Gastroesophageal sphincter (tissue), 4 donors: ENCODE measurements at regions not wholly inside any gene's neighbourhood (a gene's known extent, or its start where the extent isn't known, plus 50 kb on each side); places are given as distances from the start of the nearest gene placed in this dataset.

Experiments
- ATAC-seq: fragments of 150-250 bp; one replicate; pipeline ENCODE4 v1.9.1; 2016; ENCODE audit warnings: mild to moderate bottlenecking, moderate library complexity
- H3K27ac ChIP-seq, 4 donors: fragments of 200-600 bp; sonication (generic) in 3 of 4; 1 replicate in 3 of 4; 2 replicates in 1 of 4; pipeline ENCODE4 v1.5.1; 2016 to 2019
- H3K27me3 ChIP-seq: fragments of 200-600 bp; sonication (generic); one replicate; pipeline ENCODE4 v1.5.1; 2019
- H3K36me3 ChIP-seq, 2 donors: fragments of 200-600 bp; sonication (generic); one replicate each; pipeline ENCODE4 v1.5.1; 2019; ENCODE audit warnings: control low read depth in 1 of 2
- H3K4me1 ChIP-seq, 3 donors: fragments of 200-600 bp; sonication (generic); 1 replicate in 2 of 3; 2 replicates in 1 of 3; pipeline ENCODE4 v1.5.1; 2016 to 2019; ENCODE audit warnings: control low read depth in 2 of 3
- H3K4me3 ChIP-seq, 2 donors: fragments of 200-600 bp; sonication (generic); one replicate each; pipeline ENCODE4 v1.5.1; 2019; ENCODE audit warnings: mild to moderate bottlenecking in 1 of 2, moderate library complexity in 1 of 2
- H3K9me3 ChIP-seq, 3 donors: fragments of 200-600 bp; sonication (generic); one replicate each; pipeline ENCODE4 v1.5.1; 2017 to 2019; ENCODE audit warnings: control low read depth in 2 of 3
- EP300 ChIP-seq: sonication (generic); formaldehyde crosslinking; IDR thresholded peaks from one replicate; pipeline ENCODE4 v1.6.1; 2017; ENCODE audit warnings: antibody characterized with exemption, mild to moderate bottlenecking
- POLR2A ChIP-seq, 2 donors: fragments of 450-650 bp; IDR thresholded peaks; one replicate each; pipeline ENCODE4 v1.6.1; 2017; ENCODE audit warnings: antibody characterized with exemption in 2 of 2, mild to moderate bottlenecking in 2 of 2, moderate library complexity in 1 of 2
- POLR2AphosphoS5 ChIP-seq: sonication (generic); formaldehyde crosslinking; IDR thresholded peaks from one replicate; pipeline ENCODE4 v1.6.1; 2017; ENCODE audit warnings: antibody characterized with exemption
- WGBS, 2 donors: methylation state at CpG; one replicate each; pipeline ENCODE4 v1.1.5; 2018; ENCODE audit warnings: low coverage in 1 of 2; 5-methylcytosine and 5-hydroxymethylcytosine counted together
- TF ChIP-seq, protein P1 (sequence below), 4 experiments: fragments of 200-600 bp in 2 of 4; fragments of 450-650 bp in 2 of 4; sonication (generic) in 1 of 4; IDR thresholded peaks; one replicate each; pipeline ENCODE4 v1.5.1; 2017 to 2019; ENCODE audit warnings: antibody characterized with exemption in 4 of 4, mild to moderate bottlenecking in 2 of 4, moderate library complexity in 2 of 4

DNA sequence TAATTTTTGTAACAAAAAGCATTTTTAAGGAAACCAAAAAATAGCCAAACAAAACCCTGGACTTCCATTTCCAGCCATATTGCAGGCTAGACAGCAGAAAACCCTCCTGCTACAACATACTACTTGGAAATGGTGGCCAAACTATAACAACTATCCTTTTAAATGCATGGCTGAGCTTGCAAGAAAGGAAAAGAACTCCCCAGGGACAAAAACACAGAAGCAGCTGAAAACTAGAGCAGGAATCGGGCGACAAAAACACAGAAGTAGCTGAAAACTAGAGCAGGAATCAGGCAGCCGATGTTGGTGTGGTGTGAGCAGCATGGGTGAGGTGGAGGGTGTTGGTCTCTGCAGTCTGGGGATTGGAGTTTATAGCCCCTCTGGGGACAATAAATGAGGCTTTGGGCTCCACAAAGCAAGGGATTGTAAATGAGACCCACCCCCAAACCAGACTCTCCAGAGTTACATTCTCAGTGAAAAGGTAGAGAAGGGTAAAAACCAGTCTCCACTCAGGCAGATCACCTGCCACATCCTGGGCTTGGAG, 95.2 kb downstream of the C9orf50 start:
- H3K4me1 ChIP-seq = no peaks in the 10 kb centered on the region
- peaks cover 0 to 5% (median 0%) of the 10 kb centered on the region in 3 donors for H3K9me3 ChIP-seq
- WGBS, 2 donors = 95 to 96% methylated on average over 3 of the region's 3 CpGs
- TF ChIP-seq POLR2AphosphoS5 = no peak
- H3K27me3 ChIP-seq = no peaks in the 10 kb centered on the region
- no peak for ATAC-seq
- H3K27ac ChIP-seq = no peak overlapping the region
- H3K36me3 ChIP-seq = no peaks in the 10 kb centered on the region
- no peak overlapping the region for H3K4me3 ChIP-seq

DNA sequence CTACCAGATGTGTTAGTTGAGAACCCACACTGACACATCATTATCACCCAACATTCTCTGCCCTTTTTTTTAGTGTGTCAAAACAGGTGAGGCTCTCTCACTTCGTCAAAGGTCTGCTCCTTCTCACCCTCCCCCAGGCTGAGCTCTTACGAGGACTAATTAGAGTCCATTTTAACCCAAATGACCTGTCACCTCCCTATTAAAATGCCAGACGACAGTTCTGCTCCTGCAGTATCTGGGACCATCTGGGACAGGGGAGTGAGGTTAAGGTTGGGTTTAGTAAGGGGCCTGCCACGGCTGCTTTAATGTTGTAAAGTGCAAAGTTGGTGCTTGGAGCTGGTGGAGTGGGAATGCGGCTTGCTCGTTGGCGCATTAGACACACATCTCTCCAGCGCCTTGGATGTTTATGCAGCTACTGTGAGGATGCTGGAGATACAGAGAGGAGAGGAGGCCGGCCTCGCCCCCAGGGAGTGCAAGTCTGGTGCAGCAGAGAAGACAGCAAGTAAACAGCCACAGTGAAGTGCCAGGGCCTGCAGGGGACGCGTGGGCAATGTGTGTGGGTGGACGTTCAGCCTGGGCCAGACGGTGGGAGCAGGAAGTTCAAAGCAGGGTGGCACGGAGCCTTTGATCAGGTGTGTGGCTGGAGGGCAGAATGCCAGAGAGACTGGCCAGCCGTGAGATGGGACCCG, 96.2 kb downstream of the C9orf50 start:
- Histone ChIP-seq H3K36me3 (no peaks in the 10 kb centered on the region), H3K27me3 (no peaks in the 10 kb centered on the region), H3K27ac (no peak overlapping the region), H3K9me3 (peaks cover 0 to 5% (median 0%) of the 10 kb centered on the region in 3 donors), H3K4me1 (no peaks in the 10 kb centered on the region), H3K4me3 (no peak overlapping the region)
- TF ChIP-seq POLR2A (IDR thresholded peaks at IDR 0.05) (no peak), EP300 (no peak), POLR2AphosphoS5 (no peak)
- TF ChIP-seq, protein P1, sequence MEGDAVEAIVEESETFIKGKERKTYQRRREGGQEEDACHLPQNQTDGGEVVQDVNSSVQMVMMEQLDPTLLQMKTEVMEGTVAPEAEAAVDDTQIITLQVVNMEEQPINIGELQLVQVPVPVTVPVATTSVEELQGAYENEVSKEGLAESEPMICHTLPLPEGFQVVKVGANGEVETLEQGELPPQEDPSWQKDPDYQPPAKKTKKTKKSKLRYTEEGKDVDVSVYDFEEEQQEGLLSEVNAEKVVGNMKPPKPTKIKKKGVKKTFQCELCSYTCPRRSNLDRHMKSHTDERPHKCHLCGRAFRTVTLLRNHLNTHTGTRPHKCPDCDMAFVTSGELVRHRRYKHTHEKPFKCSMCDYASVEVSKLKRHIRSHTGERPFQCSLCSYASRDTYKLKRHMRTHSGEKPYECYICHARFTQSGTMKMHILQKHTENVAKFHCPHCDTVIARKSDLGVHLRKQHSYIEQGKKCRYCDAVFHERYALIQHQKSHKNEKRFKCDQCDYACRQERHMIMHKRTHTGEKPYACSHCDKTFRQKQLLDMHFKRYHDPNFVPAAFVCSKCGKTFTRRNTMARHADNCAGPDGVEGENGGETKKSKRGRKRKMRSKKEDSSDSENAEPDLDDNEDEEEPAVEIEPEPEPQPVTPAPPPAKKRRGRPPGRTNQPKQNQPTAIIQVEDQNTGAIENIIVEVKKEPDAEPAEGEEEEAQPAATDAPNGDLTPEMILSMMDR (IDR thresholded peaks at IDR 0.05) = no peak
- WGBS, 2 donors = 60 to 93% methylated on average over 2 to 7 of the region's 17 CpGs
- ATAC-seq = no peak

DNA sequence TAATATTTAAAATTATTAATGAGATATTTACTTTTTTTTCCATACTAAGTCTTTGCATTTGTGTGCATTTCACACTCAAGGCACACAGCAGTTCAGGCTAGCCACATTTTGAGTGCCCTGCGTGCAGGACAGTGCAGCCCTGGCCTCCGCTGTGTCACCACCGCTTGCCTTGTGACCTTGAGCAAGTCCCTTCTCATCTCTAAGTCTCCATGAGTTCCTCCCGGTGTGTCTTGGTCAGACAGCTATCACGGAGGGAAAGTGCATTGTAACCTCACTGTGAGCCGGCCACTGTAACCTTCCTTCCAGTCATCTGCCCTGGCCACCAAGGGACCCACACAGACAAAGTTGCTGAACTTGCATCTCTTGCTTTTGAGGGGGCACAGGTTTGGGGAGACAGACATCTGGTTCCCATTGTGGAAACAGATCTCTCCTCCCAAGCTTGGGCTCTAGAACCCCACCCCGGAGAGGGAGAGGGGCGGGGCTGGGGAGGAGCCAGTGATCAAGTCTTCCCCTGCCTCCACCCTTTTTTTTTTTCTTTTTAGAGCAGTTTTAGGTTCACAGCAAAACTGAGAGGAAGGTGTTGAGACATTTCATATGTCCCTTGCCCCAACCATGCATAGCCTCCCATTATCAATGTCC, 96.8 kb downstream of the C9orf50 start:
- TF ChIP-seq EP300 (no peak), POLR2A (IDR thresholded peaks at IDR 0.05) (no peak), POLR2AphosphoS5 (no peak)
- TF ChIP-seq, protein P1 (IDR thresholded peaks at IDR 0.05) = no peak
- no peak for ATAC-seq
- H3K4me1 ChIP-seq = no peaks in the 10 kb centered on the region
- no peaks in the 10 kb centered on the region for H3K27me3 ChIP-seq
- H3K36me3 ChIP-seq = no peaks in the 10 kb centered on the region
- H3K4me3 ChIP-seq = no peak overlapping the region
- H3K27ac ChIP-seq = no peak overlapping the region
- WGBS, 2 donors = 83 to 89% methylated on average over 4 of the region's 8 CpGs
- peaks cover 0 to 5% (median 0%) of the 10 kb centered on the region in 3 donors for H3K9me3 ChIP-seq

DNA sequence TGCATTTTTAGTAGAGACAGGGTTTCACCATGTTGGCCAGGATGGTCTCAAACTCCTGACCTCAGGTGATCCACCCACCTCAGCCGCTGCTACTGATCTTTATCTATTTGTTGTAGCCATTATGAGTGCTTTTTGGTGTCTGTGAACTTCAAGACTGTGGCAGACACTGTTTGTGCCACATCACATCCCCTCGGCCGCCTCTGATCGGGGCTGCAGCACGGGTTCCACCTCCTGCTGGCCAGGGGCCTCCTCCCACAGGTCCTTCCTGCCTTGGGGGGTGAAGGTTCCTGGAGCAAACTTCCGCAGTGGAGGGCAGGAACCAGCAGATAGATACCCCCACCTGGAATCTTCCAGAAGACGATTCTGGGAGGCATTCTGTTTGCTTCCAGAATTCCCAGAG, 98.5 kb downstream of the C9orf50 start:
- H3K27ac ChIP-seq = no peak overlapping the region
- 83% methylated on average over 1 of the region's 7 CpGs; no CpG with 5 or more reads in 1 of the 2 donors for WGBS, 2 donors
- TF ChIP-seq POLR2A (IDR thresholded peaks at IDR 0.05) (no peak), POLR2AphosphoS5 (no peak), EP300 (no peak)
- TF ChIP-seq, protein P1 (IDR thresholded peaks at IDR 0.05) = no peak

DNA sequence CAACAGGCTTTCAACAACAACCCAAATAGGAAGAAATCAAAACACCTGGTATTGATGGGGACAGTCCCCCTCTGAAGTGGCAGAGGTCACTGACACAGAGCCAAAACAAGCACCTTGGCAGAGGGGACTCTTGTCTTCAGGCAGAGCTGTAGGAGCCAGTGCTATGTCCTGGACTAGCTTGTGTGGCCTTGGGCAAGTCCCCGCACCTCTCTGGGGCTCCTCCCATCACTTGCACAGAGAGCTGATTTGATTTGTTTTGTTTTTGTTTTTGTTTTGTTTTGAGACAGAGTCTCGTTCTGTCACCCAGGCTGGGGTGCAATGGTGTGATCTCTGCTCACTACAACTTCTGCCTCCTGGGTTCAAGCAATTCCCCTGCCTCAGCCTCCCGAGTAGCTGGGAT, 100.8 kb downstream of the C9orf50 start:
- peaks cover 0 to 11% (median 0%) of the 10 kb centered on the region in 3 donors for H3K9me3 ChIP-seq
- H3K27me3 ChIP-seq = no peaks in the 10 kb centered on the region
- TF ChIP-seq EP300 (no peak), POLR2A (IDR thresholded peaks at IDR 0.05) (no peak), POLR2AphosphoS5 (no peak)
- TF ChIP-seq, protein P1 (IDR thresholded peaks at IDR 0.05) = no peak
- no peak for ATAC-seq
- WGBS, 2 donors = 100% methylated on average over 2 to 3 of the region's 3 CpGs
- H3K36me3 ChIP-seq = no peaks in the 10 kb centered on the region
- H3K4me3 ChIP-seq = no peak overlapping the region
- no peak overlapping the region for H3K27ac ChIP-seq
- no peaks in the 10 kb centered on the region for H3K4me1 ChIP-seq

More for the DNA sequence above, 98.5 kb downstream of the C9orf50 start:
- Histone ChIP-seq H3K4me3 (no peak overlapping the region), H3K36me3 (no peaks in the 10 kb centered on the region), H3K27me3 (no peaks in the 10 kb centered on the region), H3K9me3 (peaks cover 0 to 11% (median 0%) of the 10 kb centered on the region in 3 donors), H3K4me1 (no peaks in the 10 kb centered on the region)
- ATAC-seq = no peak
